NOMO-1 treated with dmso at 0.1 percent for 144 hours (cell line): ENCODE measurements at regions not wholly inside any gene's neighbourhood (a gene's known extent, or its start where the extent isn't known, plus 50 kb on each side); places are given as distances from the start of the nearest gene placed in this dataset.

Source experiments
- DNase-seq: peaks from one replicate; lab custom pipeline; 2025; ENCODE audit not compliant: unreplicated experiment; lab: John Stamatoyannopoulos, UW

GRCh38 chr3:59450946-59451763, 401.3 kb upstream of the CFAP20DC start:
- DNase-seq, result peak; percentile 57

- no peak for DNase-seq
These were observed 400.6 kb upstream of the CFAP20DC start for GRCh38 chr3:59450437-59450836.

GRCh38 chr3:59446775-59447465, 397.1 kb upstream of the CFAP20DC start:
- no peak for DNase-seq

GRCh38 chr3:59444676-59445075, 394.9 kb upstream of the CFAP20DC start:
- DNase-seq, result no peak

GRCh38 chr3:59444294-59444671, 394.5 kb upstream of the CFAP20DC start:
- no peak for DNase-seq

GRCh38 chr3:59443618-59444293, 393.9 kb upstream of the CFAP20DC start:
- DNase-seq, result no peak

- no peak for DNase-seq
These were observed 392.2 kb upstream of the CFAP20DC start for GRCh38 chr3:59442046-59442445.

GRCh38 chr3:59440285-59441028, 390.6 kb upstream of the CFAP20DC start:
- DNase-seq, result no peak

- peak; percentile 25 for DNase-seq
These were observed 388.7 kb upstream of the CFAP20DC start for GRCh38 chr3:59438492-59438891.

- DNase-seq, result no peak
These were observed 386.5 kb upstream of the CFAP20DC start for GRCh38 chr3:59436164-59436958.

GRCh38 chr3:59433546-59433945, 383.7 kb upstream of the CFAP20DC start:
- DNase-seq, result no peak

GRCh38 chr3:59432665-59433064, 382.8 kb upstream of the CFAP20DC start:
- DNase-seq, result no peak

GRCh38 chr3:59430341-59430740, 380.5 kb upstream of the CFAP20DC start:
- DNase-seq, result no peak

- no peak for DNase-seq
These were observed 379.4 kb upstream of the CFAP20DC start for GRCh38 chr3:59429198-59429597.

GRCh38 chr3:59426821-59427565, 377.2 kb upstream of the CFAP20DC start:
- peak; percentile 75 for DNase-seq

GRCh38 chr3:59425942-59426341, 376.1 kb upstream of the CFAP20DC start:
- DNase-seq, result no peak

GRCh38 chr3:59425371-59425770, 375.5 kb upstream of the CFAP20DC start:
- DNase-seq, result no peak

GRCh38 chr3:59424268-59425010, 374.6 kb upstream of the CFAP20DC start:
- no peak for DNase-seq

- no peak for DNase-seq
These were observed 373.9 kb upstream of the CFAP20DC start for GRCh38 chr3:59423707-59424106.
